GM12865 (cell line): ENCODE measurements at regions not wholly inside any gene's neighbourhood (a gene's known extent, or its start where the extent isn't known, plus 50 kb on each side); places are given as distances from the start of the nearest gene placed in this dataset.

ENCODE experiments used
- DNase-seq: peaks from one replicate; pipeline ENCODE4 v3.0.0; 2010; ENCODE audit warnings: low read depth
- H3K4me3 ChIP-seq: 2 replicates; pipeline ENCODE4 v1.5.1; 2011; ENCODE audit warnings: mild to moderate bottlenecking, low read depth, low read length, control low read depth
- TF ChIP-seq, protein P1 (sequence below): IDR thresholded peaks from 2 replicates; pipeline ENCODE4 v1.5.1; 2011; ENCODE audit warnings: low read length, control low read depth, low read depth, inconsistent platforms; ENCODE audit not compliant: insufficient read depth; ENCODE audit errors: missing control alignments

DNA sequence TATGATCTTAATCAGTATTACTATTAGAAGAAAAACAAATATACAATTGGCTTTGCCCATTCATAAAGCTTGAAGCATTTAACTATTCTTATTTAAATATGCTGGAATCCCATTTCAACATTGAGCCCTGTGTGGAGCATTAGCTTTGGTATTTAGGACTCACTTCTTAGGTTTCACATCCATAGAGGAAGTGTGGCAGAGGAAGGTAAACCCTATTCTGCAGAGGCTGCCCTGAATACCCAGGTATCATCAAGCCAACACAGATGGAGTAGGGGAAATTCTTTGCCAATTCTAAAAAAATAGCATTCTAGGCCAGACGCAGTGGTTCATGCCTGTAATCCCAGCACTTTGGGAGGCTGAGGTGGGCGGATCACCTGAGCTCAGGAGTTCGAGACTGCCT, 361.5 kb downstream of the FIGN start:
- DNase-seq = no peak
- TF ChIP-seq, protein P1, sequence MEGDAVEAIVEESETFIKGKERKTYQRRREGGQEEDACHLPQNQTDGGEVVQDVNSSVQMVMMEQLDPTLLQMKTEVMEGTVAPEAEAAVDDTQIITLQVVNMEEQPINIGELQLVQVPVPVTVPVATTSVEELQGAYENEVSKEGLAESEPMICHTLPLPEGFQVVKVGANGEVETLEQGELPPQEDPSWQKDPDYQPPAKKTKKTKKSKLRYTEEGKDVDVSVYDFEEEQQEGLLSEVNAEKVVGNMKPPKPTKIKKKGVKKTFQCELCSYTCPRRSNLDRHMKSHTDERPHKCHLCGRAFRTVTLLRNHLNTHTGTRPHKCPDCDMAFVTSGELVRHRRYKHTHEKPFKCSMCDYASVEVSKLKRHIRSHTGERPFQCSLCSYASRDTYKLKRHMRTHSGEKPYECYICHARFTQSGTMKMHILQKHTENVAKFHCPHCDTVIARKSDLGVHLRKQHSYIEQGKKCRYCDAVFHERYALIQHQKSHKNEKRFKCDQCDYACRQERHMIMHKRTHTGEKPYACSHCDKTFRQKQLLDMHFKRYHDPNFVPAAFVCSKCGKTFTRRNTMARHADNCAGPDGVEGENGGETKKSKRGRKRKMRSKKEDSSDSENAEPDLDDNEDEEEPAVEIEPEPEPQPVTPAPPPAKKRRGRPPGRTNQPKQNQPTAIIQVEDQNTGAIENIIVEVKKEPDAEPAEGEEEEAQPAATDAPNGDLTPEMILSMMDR = no peak
- no peak overlapping the region for H3K4me3 ChIP-seq

GRCh38 chr2:163373496-163373895, 362.3 kb downstream of the FIGN start:
- DNase-seq = no peak
- TF ChIP-seq, protein P1 = no peak
- no peak overlapping the region for H3K4me3 ChIP-seq

DNA sequence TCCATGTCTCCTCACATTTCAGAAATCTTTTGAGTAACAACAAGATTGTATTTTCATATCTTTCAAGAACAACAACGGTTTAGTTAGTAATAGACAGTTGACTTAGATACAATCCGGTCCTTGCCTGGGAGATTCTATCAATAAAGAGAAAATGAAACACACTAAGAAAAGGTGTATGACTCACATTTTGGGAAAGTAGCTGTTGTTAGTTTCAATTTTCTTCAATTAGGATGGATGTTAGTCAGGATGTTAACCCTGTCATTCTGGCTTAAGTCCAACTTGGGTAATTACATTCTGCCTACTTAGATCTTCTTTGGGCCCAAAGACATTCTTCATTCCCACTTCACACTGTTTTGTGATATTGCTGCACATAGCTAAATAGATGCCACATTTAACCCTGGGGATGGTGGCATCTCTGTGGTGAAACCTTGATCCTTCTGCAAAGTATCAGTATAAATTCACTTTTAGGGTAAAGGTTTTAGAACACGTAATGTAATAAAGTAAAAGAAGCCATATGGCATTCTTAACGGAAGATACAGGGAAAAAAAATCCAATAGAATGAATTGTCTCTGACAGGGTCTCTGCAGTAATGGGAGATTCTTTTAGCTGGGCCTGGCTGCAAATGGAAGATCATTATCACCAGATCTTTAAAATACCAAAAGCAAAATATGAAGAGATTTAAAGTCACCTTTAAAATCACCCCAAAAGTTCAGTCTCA, 365.5 kb downstream of the FIGN start:
- no peak overlapping the region for H3K4me3 ChIP-seq
- DNase-seq = no peak
- TF ChIP-seq, protein P1 = no peak

DNA sequence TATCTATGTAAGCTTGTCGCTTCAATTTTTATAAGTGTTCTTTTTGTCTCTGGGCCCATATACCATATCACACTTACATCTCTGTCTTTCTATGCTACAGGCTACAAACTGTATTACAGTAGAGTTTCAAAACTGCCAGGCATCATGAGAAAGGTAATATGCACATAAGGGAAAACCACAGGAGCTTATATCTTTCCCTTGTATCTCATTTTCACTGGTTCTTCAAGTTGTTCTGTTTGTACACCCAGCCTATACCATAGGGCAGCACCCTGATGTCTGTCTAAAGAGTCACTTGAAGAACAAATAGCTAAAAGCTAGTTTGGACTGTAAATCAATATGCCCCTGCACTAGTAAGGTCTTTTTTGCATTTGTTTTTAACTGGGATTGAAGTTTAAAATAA, 366.7 kb downstream of the FIGN start:
- no peak overlapping the region for H3K4me3 ChIP-seq
- TF ChIP-seq, protein P1 = no peak
- DNase-seq = no peak

DNA sequence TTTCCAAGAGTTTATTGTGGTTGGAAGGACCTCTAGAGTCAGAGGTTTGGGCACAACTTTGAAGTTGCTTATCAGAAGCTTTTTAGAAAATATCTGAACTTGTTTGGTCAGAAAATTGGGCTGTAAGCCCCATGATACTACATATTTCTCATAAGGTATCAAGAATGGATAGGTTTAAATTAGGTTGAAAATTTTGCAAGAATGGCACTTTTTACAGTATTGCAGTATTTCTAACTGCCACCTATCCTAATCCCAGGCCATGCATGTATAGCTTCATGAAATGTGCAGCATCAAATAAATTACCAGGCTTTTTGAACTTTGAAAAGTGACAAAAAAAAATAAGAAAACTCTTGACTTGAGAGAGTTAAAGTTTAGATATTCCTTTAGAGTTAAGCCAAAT, 367.2 kb downstream of the FIGN start:
- H3K4me3 ChIP-seq = no peak overlapping the region
- TF ChIP-seq, protein P1 = no peak
- DNase-seq = no peak

- DNase-seq = no peak
- H3K4me3 ChIP-seq = no peak overlapping the region
- TF ChIP-seq, protein P1 = no peak
Measured at GRCh38 chr2:163367825-163368582, 367.8 kb downstream of the FIGN start.
